ENCODE measurements at regions not wholly inside any gene's neighbourhood (a gene's known extent, or its start where the extent isn't known, plus 50 kb on each side); places are given as distances from the start of the nearest gene placed in this dataset.

DNA sequence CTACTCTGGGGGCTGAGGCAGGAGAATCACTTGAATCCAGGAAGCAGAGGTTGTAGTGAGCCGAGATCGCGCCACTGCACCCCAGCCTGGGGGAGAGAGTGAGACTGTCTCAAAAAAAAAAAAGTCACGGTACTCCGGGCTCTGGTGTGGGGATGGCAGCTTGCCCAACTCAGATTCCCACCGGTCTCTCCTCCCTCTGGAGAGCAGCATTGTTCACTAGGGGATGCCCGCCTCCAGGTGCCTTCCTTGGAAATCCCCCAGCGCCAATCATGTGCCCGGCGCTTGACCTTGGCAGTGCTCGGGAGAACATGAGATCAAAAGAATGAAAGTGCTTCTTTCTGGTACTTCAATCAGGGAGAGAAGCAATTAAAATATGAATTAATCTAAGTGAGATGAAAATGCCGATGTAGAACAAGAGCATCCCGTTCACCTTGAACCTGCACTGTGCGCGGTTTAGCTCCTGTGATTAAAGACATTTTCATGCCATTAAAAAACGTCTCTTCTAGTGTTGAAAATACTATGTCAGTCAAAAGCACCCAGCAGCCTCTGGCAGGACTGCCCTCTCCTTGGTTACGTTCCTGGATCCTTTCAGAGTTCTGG, 1127.3 kb upstream of the AUTS2 start:
- H3K27me3 ChIP-seq (ENCODE audit: low read length), result no peaks in the 10 kb centered on the region
- no peak overlapping the region for H3K27ac ChIP-seq (ENCODE audit: low read length)
- no peaks in the 10 kb centered on the region for H3K4me1 ChIP-seq (ENCODE audit: insufficient read depth, low read length)
- ChIA-PET CTCF (no interaction called here), POLR2A (ENCODE audit: unreplicated experiment) (no interaction called here)
- no peak for ATAC-seq
- H3K79me2 ChIP-seq (ENCODE audit: low read length), result no peaks in the 10 kb centered on the region
- H3K9ac ChIP-seq (ENCODE audit: low read length), result no peak overlapping the region
- no peak overlapping the region for H3K4me3 ChIP-seq (ENCODE audit: low read length)
- no peaks in the 10 kb centered on the region for H3K9me2 ChIP-seq (replicated peaks; ENCODE audit: low read length)
- no peaks in the 10 kb centered on the region for H3K9me3 ChIP-seq (ENCODE audit: low read length)
- TF ChIP-seq EZH2phosphoT487 (IDR thresholded peaks at IDR 0.05; ENCODE audit: borderline replicate concordance, low read length) (no peak), EZH2 (IDR thresholded peaks at IDR 0.05; ENCODE audit: low read length, unreplicated experiment) (no peak)
- TF ChIP-seq, protein P1, sequence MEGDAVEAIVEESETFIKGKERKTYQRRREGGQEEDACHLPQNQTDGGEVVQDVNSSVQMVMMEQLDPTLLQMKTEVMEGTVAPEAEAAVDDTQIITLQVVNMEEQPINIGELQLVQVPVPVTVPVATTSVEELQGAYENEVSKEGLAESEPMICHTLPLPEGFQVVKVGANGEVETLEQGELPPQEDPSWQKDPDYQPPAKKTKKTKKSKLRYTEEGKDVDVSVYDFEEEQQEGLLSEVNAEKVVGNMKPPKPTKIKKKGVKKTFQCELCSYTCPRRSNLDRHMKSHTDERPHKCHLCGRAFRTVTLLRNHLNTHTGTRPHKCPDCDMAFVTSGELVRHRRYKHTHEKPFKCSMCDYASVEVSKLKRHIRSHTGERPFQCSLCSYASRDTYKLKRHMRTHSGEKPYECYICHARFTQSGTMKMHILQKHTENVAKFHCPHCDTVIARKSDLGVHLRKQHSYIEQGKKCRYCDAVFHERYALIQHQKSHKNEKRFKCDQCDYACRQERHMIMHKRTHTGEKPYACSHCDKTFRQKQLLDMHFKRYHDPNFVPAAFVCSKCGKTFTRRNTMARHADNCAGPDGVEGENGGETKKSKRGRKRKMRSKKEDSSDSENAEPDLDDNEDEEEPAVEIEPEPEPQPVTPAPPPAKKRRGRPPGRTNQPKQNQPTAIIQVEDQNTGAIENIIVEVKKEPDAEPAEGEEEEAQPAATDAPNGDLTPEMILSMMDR (conservative IDR thresholded peaks at IDR 0.05; ENCODE audit: low read depth, low read length), result no peak
- no peak overlapping the region for H3K4me2 ChIP-seq (ENCODE audit: low read length)
- no peak for DNase-seq
- no peaks in the 10 kb centered on the region for H4K20me1 ChIP-seq (ENCODE audit: low read length)
- intact Hi-C loops (cut with micrococcal nuclease), result no loop called here
- H3K36me3 ChIP-seq (ENCODE audit: low read depth, low read length), result no peaks in the 10 kb centered on the region
- no TSS peak for BruUV-seq (replicated peaks)
- no peak overlapping the region for H2AFZ ChIP-seq (ENCODE audit: low read length)
- no peaks in the 10 kb centered on the region for H3F3A ChIP-seq (ENCODE audit: low read length, unreplicated experiment)

DNA sequence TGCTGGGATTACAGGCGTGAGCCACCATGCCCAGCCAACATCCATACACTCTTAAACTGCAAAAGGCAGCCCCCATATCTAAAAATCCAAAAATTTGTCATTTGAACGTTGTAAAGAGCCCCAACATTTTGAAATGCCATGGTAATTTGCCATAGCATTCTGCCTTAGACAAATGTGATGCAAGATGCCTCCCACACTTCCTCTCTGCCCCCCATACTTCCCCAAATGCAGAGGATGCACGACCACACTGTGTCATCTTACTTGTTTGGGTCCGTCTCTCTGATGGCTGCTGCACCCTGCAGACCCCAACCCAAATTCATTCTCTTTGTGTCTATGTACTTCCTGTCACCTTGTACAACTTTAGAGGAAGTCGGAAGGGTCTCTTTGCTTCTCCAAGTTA, 1125.6 kb upstream of the AUTS2 start:
- Histone ChIP-seq H3K36me3 (ENCODE audit: low read depth, low read length) (no peaks in the 10 kb centered on the region), H3K27ac (ENCODE audit: low read length) (no peak overlapping the region), H3K27me3 (ENCODE audit: low read length) (no peaks in the 10 kb centered on the region), H3K4me3 (ENCODE audit: low read length) (no peak overlapping the region), H3K9ac (ENCODE audit: low read length) (no peak overlapping the region), H3K79me2 (ENCODE audit: low read length) (no peaks in the 10 kb centered on the region), H2AFZ (ENCODE audit: low read length) (no peak overlapping the region), H3K4me1 (ENCODE audit: insufficient read depth, low read length) (no peaks in the 10 kb centered on the region), H3F3A (ENCODE audit: low read length, unreplicated experiment) (no peaks in the 10 kb centered on the region), H3K4me2 (ENCODE audit: low read length) (no peak overlapping the region), H3K9me3 (ENCODE audit: low read length) (no peaks in the 10 kb centered on the region), H3K9me2 (replicated peaks; ENCODE audit: low read length) (no peaks in the 10 kb centered on the region), H4K20me1 (ENCODE audit: low read length) (no peaks in the 10 kb centered on the region)
- no TSS peak for BruUV-seq (replicated peaks)
- CTCF ChIA-PET, result no interaction called here
- POLR2A ChIA-PET (ENCODE audit: unreplicated experiment), result no interaction called here
- ATAC-seq (no peak), DNase-seq (no peak)
- TF ChIP-seq, protein P1 (conservative IDR thresholded peaks at IDR 0.05; ENCODE audit: low read depth, low read length), result no peak
- no peak for TF ChIP-seq EZH2 (IDR thresholded peaks at IDR 0.05; ENCODE audit: low read length, unreplicated experiment)
- TF ChIP-seq EZH2phosphoT487 (IDR thresholded peaks at IDR 0.05; ENCODE audit: borderline replicate concordance, low read length), result no peak
- intact Hi-C loops (cut with micrococcal nuclease), result no loop called here

DNA sequence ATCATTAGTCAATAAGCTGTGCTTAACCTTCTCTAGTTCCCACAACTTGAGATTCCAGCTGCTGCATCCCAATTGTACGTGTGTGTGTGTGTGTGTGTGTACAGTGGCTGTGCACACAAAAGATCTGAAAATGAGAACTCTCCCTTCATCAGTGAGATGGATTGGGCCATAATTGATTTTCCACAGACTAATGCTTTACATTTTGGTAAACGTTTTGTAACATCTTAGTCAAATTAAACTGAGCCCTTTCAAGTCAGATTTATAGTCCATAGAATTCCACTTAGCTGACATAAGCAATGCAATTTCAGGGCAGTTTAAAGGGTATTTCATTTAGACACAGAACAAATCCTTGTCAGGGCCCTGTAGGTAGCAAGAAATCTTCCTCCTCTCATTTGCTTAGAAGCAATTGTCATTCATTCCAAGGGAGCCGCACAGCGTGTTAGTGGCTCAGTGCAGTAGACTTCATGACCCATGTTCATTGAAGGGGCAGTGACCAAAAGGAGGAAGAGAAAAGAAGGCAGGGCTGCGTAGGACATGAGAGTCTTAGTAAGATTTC, 1123.5 kb upstream of the AUTS2 start:
- ChIA-PET POLR2A (ENCODE audit: unreplicated experiment) (no interaction called here), CTCF (no interaction called here)
- TF ChIP-seq, protein P1 (conservative IDR thresholded peaks at IDR 0.05; ENCODE audit: low read depth, low read length), result no peak
- TF ChIP-seq EZH2 (IDR thresholded peaks at IDR 0.05; ENCODE audit: low read length, unreplicated experiment) (no peak), EZH2phosphoT487 (IDR thresholded peaks at IDR 0.05; ENCODE audit: borderline replicate concordance, low read length) (no peak)
- H4K20me1 ChIP-seq (ENCODE audit: low read length), result no peaks in the 10 kb centered on the region
- H3K9me2 ChIP-seq (replicated peaks; ENCODE audit: low read length), result no peaks in the 10 kb centered on the region
- H3K27ac ChIP-seq (ENCODE audit: low read length), result no peak overlapping the region
- no peak overlapping the region for H3K4me2 ChIP-seq (ENCODE audit: low read length)
- no peaks in the 10 kb centered on the region for H3K27me3 ChIP-seq (ENCODE audit: low read length)
- H3F3A ChIP-seq (ENCODE audit: low read length, unreplicated experiment), result no peaks in the 10 kb centered on the region
- DNase-seq (no peak), ATAC-seq (no peak)
- H3K79me2 ChIP-seq (ENCODE audit: low read length), result no peaks in the 10 kb centered on the region
- no peaks in the 10 kb centered on the region for H3K9me3 ChIP-seq (ENCODE audit: low read length)
- no peak overlapping the region for H3K9ac ChIP-seq (ENCODE audit: low read length)
- intact Hi-C loops (cut with micrococcal nuclease), result no loop called here
- H2AFZ ChIP-seq (ENCODE audit: low read length), result no peak overlapping the region
- H3K4me3 ChIP-seq (ENCODE audit: low read length), result no peak overlapping the region
- H3K36me3 ChIP-seq (ENCODE audit: low read depth, low read length), result no peaks in the 10 kb centered on the region
- BruUV-seq (replicated peaks), result no TSS peak
- no peaks in the 10 kb centered on the region for H3K4me1 ChIP-seq (ENCODE audit: insufficient read depth, low read length)
